ENCODE measurements at regions not wholly inside any gene's neighbourhood (a gene's known extent, or its start where the extent isn't known, plus 50 kb on each side); places are given as distances from the start of the nearest gene placed in this dataset.

DNA sequence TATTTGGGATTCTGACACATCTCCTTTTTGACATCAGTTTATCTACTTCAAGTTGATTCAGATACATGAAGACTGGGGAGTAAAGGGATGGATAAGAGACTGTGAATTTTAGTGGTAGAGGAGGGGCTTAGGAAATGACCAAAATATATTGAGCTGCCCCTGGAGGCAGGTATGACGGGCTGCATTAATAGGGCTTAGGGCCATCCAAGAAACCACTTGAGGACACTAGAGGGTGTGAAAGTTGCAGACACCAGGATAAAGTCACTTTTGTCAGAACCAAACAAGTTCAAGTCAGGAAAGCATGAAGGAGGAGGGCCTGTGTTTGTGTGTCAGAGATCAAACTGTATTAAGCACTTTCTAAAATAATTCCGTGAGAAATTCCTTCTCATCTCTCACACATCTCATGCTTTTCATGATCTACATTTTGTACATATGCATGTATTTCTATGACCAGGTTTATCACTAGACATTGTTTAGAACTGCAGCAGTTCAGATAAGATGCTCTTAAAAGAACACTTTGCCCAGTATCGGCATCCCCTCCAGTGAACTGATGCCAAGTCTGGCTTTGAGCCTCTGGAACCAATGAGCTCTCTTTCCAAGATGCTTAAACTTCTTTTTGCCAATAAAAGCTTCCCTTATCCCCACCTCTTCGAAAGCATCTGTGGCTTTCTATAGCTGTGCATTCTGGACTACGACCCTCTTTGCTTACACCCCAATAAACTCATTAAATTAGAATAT, 136.9 kb downstream of the SLC38A1 start:
- no peak for DNase-seq

DNA sequence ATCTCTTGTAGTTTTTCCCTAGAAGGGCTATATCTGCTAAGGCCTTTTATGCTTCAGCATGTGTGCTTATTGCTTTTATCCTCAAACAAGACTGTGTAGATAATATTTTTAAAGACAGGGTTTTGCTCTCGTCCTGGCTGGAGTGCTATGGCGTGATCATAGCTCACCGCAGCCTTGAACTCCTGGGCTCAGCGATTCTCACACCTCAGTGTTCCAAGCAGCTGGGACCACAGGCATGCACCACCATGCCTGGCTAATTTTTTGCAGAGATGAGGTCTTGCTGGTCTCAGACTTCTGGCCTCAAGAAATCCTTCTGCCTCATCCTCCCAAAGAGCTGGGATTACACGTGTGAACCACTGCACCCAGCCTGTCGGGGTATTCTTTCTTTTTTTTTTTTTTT, 137.3 kb upstream of the SCAF11 start:
- no peak for DNase-seq

DNA sequence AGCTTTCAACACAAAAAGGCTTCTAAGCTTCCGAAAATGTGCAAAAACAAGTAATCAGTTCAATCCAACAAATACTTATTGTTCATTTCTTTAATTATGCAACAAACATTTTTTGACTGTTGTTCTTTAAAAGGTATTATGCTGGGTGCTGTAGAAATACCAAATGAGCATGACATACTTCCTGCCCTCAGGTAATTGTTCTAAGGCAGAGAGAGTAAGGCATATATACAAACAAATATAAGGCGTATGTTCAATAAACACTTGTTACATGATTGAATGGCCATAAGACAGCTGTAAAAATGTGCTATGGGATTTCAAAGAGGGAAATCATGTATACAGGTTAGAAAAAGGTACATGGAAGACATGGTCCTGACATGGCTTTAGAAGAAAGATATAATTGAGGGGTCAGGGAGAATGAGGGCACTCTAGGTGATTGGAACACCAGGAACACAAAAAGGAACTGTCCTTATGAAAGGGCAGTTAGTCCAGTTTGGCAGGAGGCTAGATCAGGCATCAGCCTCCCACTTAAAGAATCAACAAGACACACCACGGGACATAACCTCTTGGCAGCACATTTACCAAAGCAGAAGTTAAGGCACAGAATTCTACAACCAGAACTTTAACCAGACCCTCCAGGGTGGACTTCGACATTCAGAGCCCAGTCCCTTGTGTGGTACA, 135.8 kb upstream of the SCAF11 start:
- DNase-seq: no peak

DNA sequence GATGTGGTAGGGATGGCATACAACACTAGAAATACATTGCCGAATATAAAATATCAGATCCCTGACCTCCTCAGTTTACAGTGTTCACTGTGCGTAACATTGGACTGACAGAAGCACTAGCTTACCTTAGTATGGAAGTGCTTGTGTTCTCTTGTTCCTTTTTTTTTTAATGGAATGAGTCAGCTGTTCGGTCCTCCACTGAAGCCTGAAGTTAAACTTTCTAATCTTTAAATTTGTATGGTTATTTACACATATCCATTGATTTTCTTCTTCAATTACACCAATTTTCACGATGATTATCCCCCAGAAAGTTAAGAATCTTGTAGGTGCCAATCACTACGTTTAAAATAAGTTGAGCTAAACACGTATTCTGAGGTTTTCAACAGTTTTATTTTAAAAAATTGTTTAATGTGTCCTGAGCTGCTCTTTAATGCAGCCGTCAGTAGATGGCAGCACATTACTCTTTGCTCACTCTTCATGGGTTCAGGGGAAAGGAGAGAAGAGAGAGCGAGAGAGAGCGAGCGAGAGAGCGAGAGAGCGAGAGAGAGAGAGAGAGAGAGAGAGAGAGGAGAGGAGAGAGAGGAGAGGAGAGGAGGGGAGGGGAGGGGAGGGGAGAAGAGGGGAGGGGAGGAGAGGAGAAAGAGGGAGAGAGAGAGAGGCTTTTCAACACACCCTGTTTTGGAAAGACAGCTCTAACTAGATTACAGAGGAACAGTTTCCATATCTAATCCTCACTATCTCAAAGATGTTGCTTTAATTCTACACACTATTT, 134.7 kb upstream of the SCAF11 start:
- no peak for DNase-seq

DNA sequence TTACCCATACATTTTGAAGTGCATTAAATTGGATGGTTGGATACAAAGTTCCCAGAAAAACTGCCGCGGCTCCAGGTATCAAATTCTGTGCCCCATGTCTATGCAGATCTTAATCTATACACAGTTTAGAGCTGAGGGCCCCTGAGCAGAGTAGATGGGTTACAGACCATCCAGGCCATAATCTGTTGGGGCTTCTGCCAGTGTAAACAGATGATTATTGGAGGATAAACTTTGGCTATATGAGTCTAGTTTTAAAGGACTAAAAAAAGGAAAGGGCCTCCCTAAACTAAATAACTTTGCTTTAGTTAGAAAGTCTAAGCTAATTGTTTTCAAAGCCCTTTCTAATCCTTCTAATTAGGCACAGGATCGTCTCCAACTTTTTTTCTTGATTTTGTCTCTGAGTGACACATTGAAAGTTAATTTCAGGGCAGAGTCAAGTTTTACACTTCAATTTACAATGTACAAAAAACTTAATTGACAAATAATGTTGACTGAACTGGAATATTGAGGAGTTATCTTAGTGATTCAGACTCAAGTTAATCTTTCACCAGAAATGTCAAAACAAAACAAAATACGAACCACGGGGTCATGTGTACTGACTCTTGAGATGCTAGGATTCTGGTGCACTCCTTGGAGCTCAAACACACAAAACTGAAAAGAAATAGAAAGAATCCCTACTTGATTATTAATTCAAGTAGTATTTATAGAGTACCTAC, 133.9 kb upstream of the SCAF11 start:
- no peak for DNase-seq

DNA sequence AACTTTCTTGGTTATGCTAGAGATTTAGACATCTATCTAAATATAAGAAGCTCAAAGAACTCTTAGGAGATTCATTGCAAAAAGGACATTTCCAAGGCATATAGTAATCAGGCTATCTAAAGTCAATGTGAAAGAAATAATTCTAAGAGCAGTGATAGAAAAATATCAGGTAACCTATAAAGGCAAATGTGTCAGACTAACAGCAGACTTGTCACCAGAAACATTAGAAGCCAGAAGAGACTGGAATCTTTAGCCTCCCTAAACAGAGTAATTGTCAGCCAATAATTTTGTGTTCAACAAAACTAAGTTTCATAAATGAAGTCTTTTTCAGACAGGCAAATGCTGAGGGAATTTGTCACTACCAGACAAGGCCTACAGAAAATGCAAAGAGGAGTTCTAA, 122.0 kb upstream of the SCAF11 start:
- DNase-seq: no peak

DNA sequence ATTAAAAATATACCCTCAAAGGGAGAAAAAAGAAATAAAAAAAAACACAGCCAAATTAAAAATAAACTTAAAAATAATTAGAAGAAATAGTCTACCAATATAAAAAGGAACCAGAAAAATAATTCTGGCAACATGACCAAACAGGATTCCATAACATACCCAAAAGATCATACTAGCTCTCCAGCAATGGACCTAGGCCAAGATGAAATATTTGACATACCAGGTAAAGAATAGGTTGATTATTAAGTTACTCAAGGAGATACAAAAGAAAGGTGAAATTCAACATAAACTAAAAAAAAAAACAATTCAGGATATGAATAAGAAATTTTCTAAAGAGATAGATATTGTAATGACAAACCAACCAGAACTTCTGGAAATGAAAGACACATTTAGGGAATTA, 121.3 kb upstream of the SCAF11 start:
- no peak for DNase-seq

DNA sequence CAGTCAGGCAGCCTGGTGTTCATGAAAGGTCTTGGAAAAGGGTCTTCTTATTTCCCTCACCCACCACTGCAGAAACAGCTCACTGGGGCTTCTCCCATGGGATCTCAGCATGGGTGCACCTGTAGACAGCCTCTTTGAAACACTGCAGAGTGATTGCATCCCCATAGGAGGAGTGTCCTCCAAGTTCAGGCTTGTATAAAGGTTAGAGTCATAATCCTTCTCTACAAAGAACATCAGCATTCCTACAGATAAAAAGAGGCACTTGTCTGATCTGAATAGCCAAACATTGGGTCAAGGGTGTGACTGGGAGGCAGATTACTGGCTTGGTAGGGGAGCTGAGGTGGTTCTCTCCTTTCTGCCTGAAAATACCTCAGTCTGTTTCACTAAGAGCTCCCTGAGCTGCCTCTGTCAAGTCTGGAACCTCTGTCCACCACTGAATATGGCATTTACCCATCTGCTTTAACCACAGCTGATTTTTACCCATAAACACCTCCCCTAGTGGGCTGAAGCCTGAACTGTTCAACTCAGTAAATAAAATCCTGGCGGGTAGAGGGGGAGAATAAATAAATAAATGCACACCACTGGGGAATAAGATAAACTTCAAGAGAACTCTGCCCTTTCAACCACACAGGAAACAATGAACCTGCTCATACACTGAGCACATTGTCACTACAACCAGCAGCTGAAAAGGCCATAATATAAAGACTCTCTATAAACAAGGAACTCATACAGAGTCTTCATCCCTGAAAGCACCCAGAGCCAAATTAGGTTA, 120.7 kb upstream of the SCAF11 start:
- no peak for DNase-seq

DNA sequence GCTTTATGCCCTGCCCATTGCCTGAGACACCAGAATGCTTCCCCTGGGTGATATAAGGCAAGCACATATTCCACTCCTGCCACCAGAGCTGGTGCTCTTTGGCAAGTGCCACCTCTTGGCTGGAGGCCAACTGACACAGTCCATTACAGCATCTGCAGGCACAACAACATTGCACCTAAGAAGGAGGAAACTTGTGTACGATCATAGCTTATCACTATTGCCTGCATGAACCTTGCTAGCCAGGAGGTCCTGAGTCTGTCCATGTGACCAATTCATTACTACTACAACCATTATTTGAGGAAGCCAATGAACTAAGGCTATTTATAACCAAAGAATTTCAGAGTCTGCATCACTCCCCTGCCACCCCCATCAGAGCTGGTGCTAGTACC, 119.8 kb upstream of the SCAF11 start:
- no peak for DNase-seq

DNA sequence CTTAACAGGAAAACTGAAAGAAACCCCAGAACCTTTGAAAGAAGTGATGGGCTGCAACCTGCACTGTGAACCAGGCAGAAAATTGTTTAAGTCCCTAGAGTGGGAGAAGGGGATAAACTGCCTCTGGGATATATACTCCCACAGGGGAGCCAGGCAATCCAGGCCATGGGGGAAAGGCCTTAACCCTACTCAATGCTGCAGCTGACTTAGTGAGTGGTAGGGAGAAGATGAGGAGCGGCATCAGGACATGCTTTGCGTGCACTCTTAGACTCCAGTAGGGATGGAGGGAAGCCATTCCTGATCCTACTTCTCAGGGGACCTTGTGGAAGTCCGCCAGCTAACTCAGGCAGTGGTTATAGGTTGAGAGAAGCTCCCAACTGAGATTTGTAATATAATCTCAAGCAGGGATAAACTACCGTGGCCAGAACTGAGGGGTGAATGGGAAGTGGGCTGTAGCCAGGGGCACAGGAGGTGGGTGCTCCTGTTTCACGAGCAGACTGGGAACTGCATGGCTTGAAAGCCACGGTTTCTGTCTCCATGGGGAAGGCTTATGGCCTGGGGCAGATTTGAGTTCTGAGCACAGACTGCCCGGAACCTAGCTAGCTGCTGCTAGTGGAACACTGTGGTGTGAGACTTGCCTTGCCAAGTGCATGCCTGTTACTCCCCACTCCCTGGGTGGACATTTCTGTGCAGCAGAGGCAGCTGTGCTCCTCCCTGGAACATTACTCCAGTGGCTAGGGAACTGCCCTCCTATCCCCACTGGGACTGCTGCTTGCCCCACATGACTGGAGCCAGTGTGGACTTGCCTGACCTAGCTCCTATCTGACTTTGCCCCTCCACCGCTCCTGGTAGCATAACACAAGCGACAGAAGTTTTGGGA, 119.2 kb upstream of the SCAF11 start:
- no peak for DNase-seq

DNA sequence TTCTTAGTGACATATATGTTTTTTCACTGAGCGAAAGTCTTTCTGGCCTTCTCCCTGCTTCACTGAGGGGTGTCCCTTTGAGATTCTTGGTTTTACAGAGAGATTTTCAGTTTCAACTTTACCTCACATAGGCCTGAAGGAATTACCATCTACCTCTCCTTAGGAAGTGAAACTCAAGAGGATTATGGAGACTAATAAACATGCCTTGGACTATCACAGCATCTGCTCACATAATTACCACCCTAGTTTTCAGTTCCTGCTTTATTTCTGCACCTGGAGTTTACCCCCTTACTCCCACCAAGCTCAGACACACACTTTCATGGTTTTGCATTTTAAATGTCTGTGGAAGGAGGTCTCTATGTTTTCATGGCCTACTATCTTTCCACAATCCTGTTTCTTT, 118.3 kb upstream of the SCAF11 start:
- DNase-seq: no peak

DNA sequence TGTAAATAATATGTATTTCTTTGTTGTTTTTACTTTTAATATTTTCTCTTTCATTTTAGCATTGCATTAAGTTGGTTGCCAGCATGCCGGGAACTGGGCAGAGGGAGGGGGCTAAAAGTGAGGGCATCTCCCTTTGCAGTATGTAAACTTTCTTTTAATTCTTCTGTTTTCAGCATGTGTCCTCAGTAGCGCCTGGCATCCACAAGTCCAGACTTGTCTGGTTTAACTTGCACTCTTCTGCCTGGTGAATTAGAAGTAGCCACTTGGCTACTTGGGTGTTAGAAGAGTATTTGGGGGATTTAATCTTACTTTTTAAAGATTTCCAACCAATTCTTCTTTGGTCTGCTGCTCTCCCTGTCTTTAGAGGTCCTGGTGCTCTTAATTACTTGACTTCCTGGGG, 117.2 kb upstream of the SCAF11 start:
- DNase-seq: no peak

DNA sequence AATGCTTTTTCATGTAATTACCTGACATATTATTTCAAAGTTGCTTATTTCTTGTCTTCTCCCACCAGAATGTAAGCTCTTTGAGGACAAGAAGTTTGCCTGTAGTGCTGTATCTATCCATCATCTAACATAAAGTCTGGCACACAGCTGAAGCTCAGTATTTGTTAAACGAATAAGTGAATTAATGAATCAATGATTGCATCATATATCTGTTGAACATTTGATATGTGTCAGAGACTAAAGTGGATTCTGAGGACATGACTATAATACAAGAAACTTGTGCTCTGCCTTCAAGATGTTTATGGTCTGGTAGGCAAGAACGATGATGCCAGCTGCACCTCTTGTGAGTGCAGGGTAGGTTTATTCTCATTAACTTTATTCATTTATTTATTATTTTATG, 115.4 kb upstream of the SCAF11 start:
- no peak for DNase-seq

DNA sequence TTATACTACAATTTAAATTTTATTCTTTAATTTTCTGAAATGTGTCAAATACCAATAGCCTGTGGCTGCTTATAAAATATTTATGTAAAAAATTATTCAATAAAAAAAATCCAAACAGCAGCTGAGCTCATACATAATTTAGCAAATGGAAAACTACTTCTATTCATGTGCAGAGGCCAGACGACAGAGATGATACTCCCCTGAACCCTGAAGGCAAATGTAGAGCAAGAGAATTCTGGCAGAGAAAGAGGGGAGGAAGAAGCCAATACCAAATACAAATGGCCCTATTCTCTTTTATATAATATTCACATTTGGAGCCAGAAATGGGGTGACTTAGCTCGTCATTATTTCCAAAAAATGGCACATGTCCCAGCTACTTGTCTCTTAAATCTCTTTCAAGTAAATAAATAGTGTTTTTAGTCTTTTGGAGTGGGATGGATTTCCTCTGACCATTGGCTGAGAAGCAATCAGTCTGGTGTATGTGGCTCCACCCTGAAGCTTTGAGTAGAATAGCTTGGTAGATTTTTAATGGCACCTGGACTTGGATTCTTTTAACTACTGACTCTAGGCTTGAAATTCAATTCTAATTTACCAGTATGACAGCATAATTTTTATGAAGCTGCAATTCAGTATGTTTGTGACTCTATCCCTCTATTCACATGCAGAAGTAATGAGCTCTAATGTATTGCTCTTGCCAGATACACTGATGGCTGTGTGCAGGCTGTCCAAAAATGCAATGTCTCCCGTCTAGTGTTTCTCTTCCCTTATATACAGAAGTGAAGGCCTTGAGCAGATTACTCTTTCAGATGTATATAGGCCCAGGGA, 113.4 kb upstream of the SCAF11 start:
- no peak for DNase-seq

DNA sequence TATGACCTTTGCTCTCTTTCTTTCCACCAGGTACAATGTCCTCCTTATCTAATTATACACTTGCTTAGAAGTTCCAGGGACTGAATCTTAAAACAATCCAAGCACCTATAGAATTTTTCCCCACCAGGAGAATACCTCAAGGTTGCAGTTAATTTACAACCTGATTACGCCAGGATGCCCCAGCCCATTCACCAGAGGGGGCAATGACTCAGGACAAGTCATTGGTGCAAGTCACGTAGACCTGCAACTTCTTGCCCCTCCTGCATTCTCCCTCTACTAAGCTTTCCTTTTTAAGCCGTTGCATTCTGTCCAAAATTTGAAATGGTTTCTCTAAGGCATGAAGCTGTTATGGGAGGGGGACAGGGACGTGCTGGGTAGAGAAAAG, 111.1 kb upstream of the SCAF11 start:
- DNase-seq: no peak

DNA sequence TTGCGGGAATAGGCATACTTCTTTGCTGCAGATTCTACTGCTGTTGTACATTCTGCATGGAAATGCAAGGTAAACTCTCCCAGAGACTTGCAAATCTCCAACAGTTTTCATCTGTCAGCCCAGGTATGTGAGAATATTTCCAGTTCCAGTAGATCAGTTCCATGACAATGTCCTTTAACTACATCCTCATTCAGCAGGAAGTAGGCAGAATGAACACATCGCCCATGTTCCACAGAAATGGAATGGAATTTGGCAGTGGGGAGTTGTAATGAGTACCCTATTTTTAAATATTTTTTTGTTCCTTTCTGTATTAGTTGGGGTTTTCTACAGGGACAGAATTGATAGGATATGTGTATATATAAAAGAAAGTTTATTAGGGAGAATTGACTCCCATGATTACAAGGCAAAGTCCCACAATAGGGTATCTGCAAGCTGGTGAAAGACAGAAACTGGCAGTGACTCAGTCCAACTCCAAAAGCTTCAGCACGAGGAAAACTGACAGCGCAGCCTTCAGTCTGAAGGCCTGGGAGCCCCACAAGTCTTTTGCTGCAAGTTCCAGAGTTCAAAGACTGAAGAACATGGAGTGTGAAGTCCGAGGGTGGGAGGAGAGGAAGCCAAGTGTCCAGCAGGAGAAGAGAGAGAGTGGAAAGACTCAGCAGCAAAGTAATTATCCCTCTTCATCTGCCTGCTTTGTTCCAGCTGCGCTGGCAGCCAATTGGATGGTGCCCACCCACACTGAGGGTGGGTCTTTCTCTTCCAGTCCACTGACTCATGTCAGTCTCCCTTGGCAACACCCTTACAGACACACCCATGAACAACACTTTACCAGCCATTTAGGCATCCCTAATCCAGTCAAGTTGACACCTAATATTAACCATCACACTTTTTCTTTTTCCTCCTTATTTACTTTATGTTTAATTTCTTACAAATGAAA, 110.4 kb upstream of the SCAF11 start:
- DNase-seq: no peak

DNA sequence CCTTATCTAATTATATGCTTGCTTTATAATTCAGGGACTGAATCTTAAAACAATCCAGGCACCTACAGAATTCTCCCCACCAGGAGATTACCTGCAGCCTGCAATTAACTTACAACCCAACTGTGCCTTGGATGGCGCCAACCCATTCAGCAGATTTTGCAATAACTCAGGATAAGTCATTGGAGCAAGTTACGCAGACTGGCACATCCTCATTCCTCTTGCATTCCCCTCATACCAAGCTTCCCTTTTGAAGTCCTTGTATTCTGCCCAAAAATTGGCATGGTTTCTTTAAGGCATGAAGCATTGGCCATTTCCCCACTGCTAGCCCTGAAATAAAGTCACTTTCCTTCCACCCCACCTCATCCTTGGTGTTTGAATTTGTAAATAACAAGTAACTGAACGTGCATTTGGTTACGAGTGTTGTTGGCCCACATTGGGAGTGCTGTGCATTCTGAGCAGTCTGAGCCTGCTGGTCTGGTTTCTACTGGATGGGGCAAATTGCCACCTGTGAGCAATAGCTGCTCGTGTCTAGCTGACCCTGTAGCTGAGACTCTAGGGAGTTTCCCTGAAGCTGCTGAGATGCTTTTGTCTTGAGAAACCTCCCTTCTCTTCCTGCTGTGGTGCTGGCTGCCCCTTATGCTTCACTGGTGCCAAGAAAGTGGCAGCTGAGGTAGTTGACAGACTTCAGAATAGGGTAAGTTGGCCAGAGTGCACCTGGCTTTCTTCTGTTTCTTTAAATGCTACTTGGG, 99.2 kb upstream of the SCAF11 start:
- DNase-seq: no peak

DNA sequence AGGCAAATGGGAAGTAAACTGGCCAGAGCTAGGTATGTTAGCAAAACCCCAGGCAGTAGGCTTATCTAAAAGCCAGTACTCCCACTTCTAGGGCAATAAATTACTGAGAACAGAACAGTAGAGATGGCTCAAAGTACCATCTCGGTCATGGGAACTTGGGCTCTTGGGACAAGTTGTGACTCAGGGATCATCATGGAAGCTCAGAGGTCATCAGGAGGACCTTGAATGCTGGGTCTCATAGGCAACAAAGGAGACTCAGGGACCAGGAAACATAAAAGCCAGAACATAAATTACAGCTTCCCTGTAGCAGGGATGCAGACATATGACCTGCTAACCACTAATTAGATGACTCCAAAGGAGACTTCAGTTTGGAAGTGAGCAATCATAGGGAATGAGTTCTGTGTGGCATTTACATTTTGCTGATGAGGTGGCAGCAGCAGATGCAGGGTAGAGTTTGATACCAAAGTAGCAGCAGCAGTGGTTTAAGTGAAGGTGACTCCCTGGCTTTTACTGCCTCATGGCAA, 97.6 kb upstream of the SCAF11 start:
- DNase-seq: no peak

Data from NCI-H2107 (cell line).